Embryonic facial prominence (tissue), 1 donor: ENCODE measurements at regions not wholly inside any gene's neighbourhood (a gene's known extent, or its start where the extent isn't known, plus 50 kb on each side); places are given as distances from the start of the nearest gene placed in this dataset.
"Not testable (repeated sequence)": the region's sequence is repeated elsewhere in the genome, so short reads cannot be mapped to it uniquely, and the experiment has no call there.

Experiments
- DNase-seq: peaks from one replicate; pipeline ENCODE4 v3.0.0-alpha.2; 2016; ENCODE audit errors: extremely low spot score

GRCh38 chr9:95732802-95733688 lies 142.4 kb upstream of the ERCC6L2 start:
- DNase-seq = no peak

- no peak for DNase-seq
Observed at GRCh38 chr9:95731876-95732275, 143.6 kb upstream of the ERCC6L2 start.

- no peak for DNase-seq
Observed at GRCh38 chr9:95729669-95730368, 145.7 kb upstream of the ERCC6L2 start.

GRCh38 chr9:95729046-95729445 lies 146.4 kb upstream of the ERCC6L2 start:
- DNase-seq = no peak

GRCh38 chr9:95727947-95728520 lies 147.5 kb upstream of the ERCC6L2 start:
- DNase-seq = no peak

- DNase-seq = no peak
Observed at GRCh38 chr9:95726756-95727155, 148.7 kb upstream of the ERCC6L2 start.

- DNase-seq = no peak
Observed at GRCh38 chr9:95725045-95725444, 150.4 kb upstream of the ERCC6L2 start.

- DNase-seq = no peak
Observed at GRCh38 chr9:95724253-95724991, 151.1 kb upstream of the ERCC6L2 start.

- DNase-seq = no peak
Observed at GRCh38 chr9:95722141-95722540, 153.3 kb upstream of the ERCC6L2 start.

- DNase-seq = no peak
Observed at GRCh38 chr9:95721061-95721531, 154.4 kb upstream of the ERCC6L2 start.

- no peak for DNase-seq
Observed at GRCh38 chr9:95720496-95720895, 155.0 kb upstream of the ERCC6L2 start.

- no peak for DNase-seq
Observed at GRCh38 chr9:95719354-95719753, 156.1 kb upstream of the ERCC6L2 start.

GRCh38 chr9:95718263-95718662 lies 157.2 kb upstream of the ERCC6L2 start:
- no peak for DNase-seq

GRCh38 chr9:95715868-95716435 lies 159.5 kb upstream of the ERCC6L2 start:
- DNase-seq = no peak

- DNase-seq = no peak
Observed at GRCh38 chr9:95710446-95710845, 165.0 kb upstream of the ERCC6L2 start.

- no peak for DNase-seq
Observed at GRCh38 chr9:95696701-95697100, 178.8 kb upstream of the ERCC6L2 start.

GRCh38 chr9:95691435-95691834 lies 174.7 kb upstream of the PTCH1 start:
- no peak for DNase-seq

GRCh38 chr9:95689669-95690068 lies 172.9 kb upstream of the PTCH1 start:
- DNase-seq = no peak

- DNase-seq = no peak
Observed at GRCh38 chr9:95684516-95684915, 167.7 kb upstream of the PTCH1 start.

GRCh38 chr9:95680306-95680705 lies 163.5 kb upstream of the PTCH1 start:
- not testable (repeated sequence) for DNase-seq

- DNase-seq = no peak
Observed at GRCh38 chr9:95679874-95680273, 163.1 kb upstream of the PTCH1 start.

GRCh38 chr9:95678759-95679158 lies 162.0 kb upstream of the PTCH1 start:
- DNase-seq = no peak
